ENCODE measurements at regions not wholly inside any gene's neighbourhood (a gene's known extent, or its start where the extent isn't known, plus 50 kb on each side); places are given as distances from the start of the nearest gene placed in this dataset.
"Not testable (repeated sequence)": the region's sequence is repeated elsewhere in the genome, so short reads cannot be mapped to it uniquely, and the experiment has no call there.

GRCh38 chr5:158045696-158046095 lies 186.8 kb upstream of the CLINT1 start:
- Mint-ChIP-seq H3K36me3 (no peaks in the 10 kb centered on the region), H3K9me3 (peaks cover 3% of the 10 kb centered on the region), H3K27ac (no peak overlapping the region), H3K27me3 (peaks cover 11% of the 10 kb centered on the region), H3K4me1 (peaks cover 6% of the 10 kb centered on the region), H3K4me3 (no peak overlapping the region)
- no peak for ATAC-seq

- Mint-ChIP-seq H3K27me3 (peaks cover 8% of the 10 kb centered on the region), H3K4me3 (no peak overlapping the region), H3K36me3 (peaks cover 3% of the 10 kb centered on the region), H3K27ac (no peak overlapping the region), H3K4me1 (no peaks in the 10 kb centered on the region), H3K9me3 (peaks cover 11% of the 10 kb centered on the region)
- ATAC-seq = no peak
Observed at GRCh38 chr5:158039911-158040347, 181.0 kb upstream of the CLINT1 start.

- no peak for ATAC-seq
- Mint-ChIP-seq H3K4me3 (no peak overlapping the region), H3K36me3 (peaks cover 8% of the 10 kb centered on the region), H3K27me3 (peaks cover 8% of the 10 kb centered on the region), H3K4me1 (no peaks in the 10 kb centered on the region), H3K9me3 (peaks cover 14% of the 10 kb centered on the region), H3K27ac (no peak overlapping the region)
Observed at GRCh38 chr5:158039441-158039840, 180.5 kb upstream of the CLINT1 start.

- peaks cover 13% of the 10 kb centered on the region for H3K27me3 Mint-ChIP-seq
- not testable (repeated sequence) for ATAC-seq, H3K4me3 Mint-ChIP-seq, H3K4me1 Mint-ChIP-seq, H3K27ac Mint-ChIP-seq
- H3K36me3 Mint-ChIP-seq = peaks cover 11% of the 10 kb centered on the region
- H3K9me3 Mint-ChIP-seq = peaks cover 16% of the 10 kb centered on the region
Observed at GRCh38 chr5:158036983-158037595, 178.1 kb upstream of the CLINT1 start.

- Mint-ChIP-seq H3K27me3 (peaks cover 17% of the 10 kb centered on the region), H3K9me3 (peaks cover 16% of the 10 kb centered on the region), H3K36me3 (peaks cover 11% of the 10 kb centered on the region)
- H3K27ac Mint-ChIP-seq, H3K4me1 Mint-ChIP-seq, H3K4me3 Mint-ChIP-seq, ATAC-seq: not testable (repeated sequence)
Observed at GRCh38 chr5:158034586-158034985, 175.6 kb upstream of the CLINT1 start.

GRCh38 chr5:158033724-158034123 lies 174.8 kb upstream of the CLINT1 start:
- Mint-ChIP-seq H3K4me1 (no peaks in the 10 kb centered on the region), H3K36me3 (peaks cover 11% of the 10 kb centered on the region), H3K9me3 (peaks cover 16% of the 10 kb centered on the region), H3K27me3 (peaks cover 12% of the 10 kb centered on the region), H3K4me3 (no peak overlapping the region), H3K27ac (no peak overlapping the region)
- ATAC-seq = no peak

- ATAC-seq = no peak
- Mint-ChIP-seq H3K4me1 (no peaks in the 10 kb centered on the region), H3K27me3 (peaks cover 12% of the 10 kb centered on the region), H3K9me3 (peaks cover 16% of the 10 kb centered on the region), H3K36me3 (peaks cover 11% of the 10 kb centered on the region), H3K27ac (no peak overlapping the region), H3K4me3 (no peak overlapping the region)
Observed at GRCh38 chr5:158033076-158033475, 174.1 kb upstream of the CLINT1 start.

GRCh38 chr5:158032246-158032645 lies 173.3 kb upstream of the CLINT1 start:
- Mint-ChIP-seq H3K27ac (no peak overlapping the region), H3K4me3 (no peak overlapping the region), H3K36me3 (peaks cover 11% of the 10 kb centered on the region), H3K4me1 (no peaks in the 10 kb centered on the region), H3K9me3 (peaks cover 16% of the 10 kb centered on the region), H3K27me3 (peaks cover 12% of the 10 kb centered on the region)
- no peak for ATAC-seq

GRCh38 chr5:158027806-158028775 lies 169.1 kb upstream of the CLINT1 start:
- Mint-ChIP-seq H3K36me3 (no peaks in the 10 kb centered on the region), H3K27me3 (peaks cover 30% of the 10 kb centered on the region), H3K4me1 (no peaks in the 10 kb centered on the region), H3K4me3 (no peak overlapping the region), H3K27ac (no peak overlapping the region), H3K9me3 (no peaks in the 10 kb centered on the region)
- no peak for ATAC-seq

- H3K4me3 Mint-ChIP-seq = no peak overlapping the region
- peaks cover 33% of the 10 kb centered on the region for H3K27me3 Mint-ChIP-seq
- no peak overlapping the region for H3K27ac Mint-ChIP-seq
- no peaks in the 10 kb centered on the region for H3K9me3 Mint-ChIP-seq
- H3K4me1 Mint-ChIP-seq = no peaks in the 10 kb centered on the region
- no peaks in the 10 kb centered on the region for H3K36me3 Mint-ChIP-seq
- no peak for ATAC-seq
Observed at GRCh38 chr5:158026304-158027031, 167.5 kb upstream of the CLINT1 start.

- Mint-ChIP-seq H3K27me3 (peaks cover 40% of the 10 kb centered on the region), H3K9me3 (no peaks in the 10 kb centered on the region), H3K36me3 (no peaks in the 10 kb centered on the region), H3K4me3 (no peak overlapping the region), H3K4me1 (no peaks in the 10 kb centered on the region), H3K27ac (no peak overlapping the region)
- no peak for ATAC-seq
Observed at GRCh38 chr5:158023266-158023665, 164.3 kb upstream of the CLINT1 start.

- ATAC-seq = no peak
- Mint-ChIP-seq H3K27me3 (peaks cover 40% of the 10 kb centered on the region), H3K4me1 (no peaks in the 10 kb centered on the region), H3K27ac (no peak overlapping the region), H3K4me3 (no peak overlapping the region), H3K9me3 (no peaks in the 10 kb centered on the region), H3K36me3 (no peaks in the 10 kb centered on the region)
Observed at GRCh38 chr5:158022837-158023236, 163.9 kb upstream of the CLINT1 start.

GRCh38 chr5:158022393-158022792 lies 163.4 kb upstream of the CLINT1 start:
- H3K27me3 Mint-ChIP-seq = peaks cover 40% of the 10 kb centered on the region
- H3K4me3 Mint-ChIP-seq = no peak overlapping the region
- no peak overlapping the region for H3K27ac Mint-ChIP-seq
- no peak for ATAC-seq
- H3K36me3 Mint-ChIP-seq = no peaks in the 10 kb centered on the region
- H3K9me3 Mint-ChIP-seq = no peaks in the 10 kb centered on the region
- no peaks in the 10 kb centered on the region for H3K4me1 Mint-ChIP-seq

GRCh38 chr5:158020555-158021418 lies 161.8 kb upstream of the CLINT1 start:
- Mint-ChIP-seq H3K4me3 (no peak overlapping the region), H3K27me3 (peaks cover 38% of the 10 kb centered on the region), H3K27ac (no peak overlapping the region), H3K9me3 (no peaks in the 10 kb centered on the region), H3K4me1 (no peaks in the 10 kb centered on the region), H3K36me3 (no peaks in the 10 kb centered on the region)
- no peak for ATAC-seq

Measured in stimulated activated memory B cell treated with anti-CD40 and anti-IgM and Interleukin-4, amounts not matched to agents 10 μg/mL and 1 μg/mL and 100 μg/mL, for 72 hours (primary cell).